Breast epithelium (tissue), 4 donors: ENCODE measurements at regions not wholly inside any gene's neighbourhood (a gene's known extent, or its start where the extent isn't known, plus 50 kb on each side); places are given as distances from the start of the nearest gene placed in this dataset.

Experiments used
- DNase-seq, 2 donors: peaks; one replicate each; pipeline ENCODE4 v3.0.0-alpha.2; 2019; ENCODE audit warnings: low spot score in 2 of 2
- H3K27ac ChIP-seq, 2 donors: fragments of 200-600 bp; sonication (generic) in 1 of 2; one replicate each; pipeline ENCODE4 v1.5.1; 2016 to 2019; ENCODE audit warnings: mild to moderate bottlenecking in 1 of 2
- H3K27me3 ChIP-seq, 2 donors: fragments of 200-600 bp; sonication (generic) in 1 of 2; one replicate each; pipeline versions ENCODE4 v1.5.1 to v1.6.0; 2017 to 2019; ENCODE audit warnings: control low read depth in 1 of 2, mild to moderate bottlenecking in 1 of 2
- H3K36me3 ChIP-seq: fragments of 200-600 bp; one replicate; pipeline ENCODE4 v1.5.1; 2019
- H3K4me1 ChIP-seq, 2 donors: fragments of 200-600 bp; sonication (generic); one replicate each; pipeline ENCODE4 v1.5.1; 2016 to 2019; ENCODE audit warnings: control low read depth in 1 of 2
- H3K4me3 ChIP-seq, 3 donors: fragments of 200-600 bp; sonication (generic); 1 replicate in 2 of 3; 2 replicates in 1 of 3; pipeline ENCODE4 v1.5.1; 2016 to 2019; ENCODE audit warnings: mild to moderate bottlenecking in 3 of 3, moderate library complexity in 2 of 3
- H3K9me3 ChIP-seq, 2 donors: fragments of 200-600 bp; sonication (generic) in 1 of 2; one replicate each; pipeline ENCODE4 v1.5.1; 2016 to 2019; ENCODE audit warnings: control low read depth in 1 of 2
- POLR2A ChIP-seq: fragments of 450-650 bp; IDR thresholded peaks from one replicate; pipeline ENCODE4 v1.6.1; 2016; ENCODE audit warnings: antibody characterized with exemption, mild to moderate bottlenecking, moderate library complexity
- POLR2AphosphoS5 ChIP-seq, 3 donors: sonication (generic); formaldehyde crosslinking; IDR thresholded peaks; one replicate each; pipeline ENCODE4 v1.6.1; 2017; ENCODE audit warnings: antibody characterized with exemption in 3 of 3
- intact Hi-C: fragments of 100-400 bp; cut with DNase I; formaldehyde crosslinking; loops from one replicate; pipeline ENCODE4 v1.15.1; 2023; ENCODE audit warnings: low total_unique reads
- TF ChIP-seq, protein P1 (sequence below), 3 donors: fragments of 450-650 bp; IDR thresholded peaks; one replicate each; pipeline ENCODE4 v1.5.1; 2016 to 2017; ENCODE audit warnings: antibody characterized with exemption in 3 of 3, mild to moderate bottlenecking in 3 of 3, moderate library complexity in 3 of 3

DNA sequence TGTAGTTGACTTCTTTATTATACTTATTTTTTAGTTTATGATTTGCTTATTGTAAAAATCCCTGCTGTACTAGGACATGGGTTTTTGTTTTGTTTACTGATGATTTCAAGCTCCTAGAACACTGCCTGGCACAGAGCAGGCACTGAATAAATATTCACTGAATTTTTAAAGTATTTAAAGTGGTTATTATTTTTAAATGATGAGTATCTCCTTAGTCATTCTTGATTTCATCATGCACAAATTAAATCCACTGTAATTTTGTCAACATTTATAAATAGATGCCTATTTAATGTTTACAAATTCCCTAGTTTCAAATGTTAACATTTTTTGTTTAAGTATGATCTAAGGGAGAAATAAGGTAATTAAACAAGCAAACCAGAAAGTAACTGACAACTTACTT lies 367.9 kb upstream of the SLIT2 start:
- intact Hi-C loops = loop anchor here (10.0 kb wide), 1 partner anchor 511 kb away; no protein-coding TSS in a partner anchor

DNA sequence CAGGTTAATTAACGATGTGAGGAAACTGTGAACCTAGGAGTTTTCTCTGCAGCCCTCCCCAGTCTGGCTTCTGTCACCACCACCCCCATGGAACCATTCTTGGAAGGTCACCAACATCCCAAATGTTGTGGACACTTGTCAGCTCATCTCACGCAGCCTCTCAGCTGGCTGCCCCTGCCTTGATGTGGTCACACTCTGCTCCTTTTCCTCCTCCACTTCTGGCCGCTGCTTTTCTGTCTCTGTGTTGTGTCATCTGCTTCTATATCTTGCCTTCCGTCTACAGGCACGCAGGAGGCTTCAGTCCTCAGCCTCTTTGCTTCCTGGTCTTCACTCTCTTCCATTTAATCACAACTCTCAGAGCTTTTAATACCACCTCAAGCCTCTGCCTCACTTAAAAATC lies 371.5 kb upstream of the SLIT2 start:
- H3K27me3 ChIP-seq = no peaks in the 10 kb centered on the region
- H3K36me3 ChIP-seq = no peaks in the 10 kb centered on the region
- intact Hi-C loops = loop anchor here (10.0 kb wide), 1 partner anchor 515 kb away; no protein-coding TSS in a partner anchor
- H3K27ac ChIP-seq = no peak overlapping the region
- TF ChIP-seq, protein P1, sequence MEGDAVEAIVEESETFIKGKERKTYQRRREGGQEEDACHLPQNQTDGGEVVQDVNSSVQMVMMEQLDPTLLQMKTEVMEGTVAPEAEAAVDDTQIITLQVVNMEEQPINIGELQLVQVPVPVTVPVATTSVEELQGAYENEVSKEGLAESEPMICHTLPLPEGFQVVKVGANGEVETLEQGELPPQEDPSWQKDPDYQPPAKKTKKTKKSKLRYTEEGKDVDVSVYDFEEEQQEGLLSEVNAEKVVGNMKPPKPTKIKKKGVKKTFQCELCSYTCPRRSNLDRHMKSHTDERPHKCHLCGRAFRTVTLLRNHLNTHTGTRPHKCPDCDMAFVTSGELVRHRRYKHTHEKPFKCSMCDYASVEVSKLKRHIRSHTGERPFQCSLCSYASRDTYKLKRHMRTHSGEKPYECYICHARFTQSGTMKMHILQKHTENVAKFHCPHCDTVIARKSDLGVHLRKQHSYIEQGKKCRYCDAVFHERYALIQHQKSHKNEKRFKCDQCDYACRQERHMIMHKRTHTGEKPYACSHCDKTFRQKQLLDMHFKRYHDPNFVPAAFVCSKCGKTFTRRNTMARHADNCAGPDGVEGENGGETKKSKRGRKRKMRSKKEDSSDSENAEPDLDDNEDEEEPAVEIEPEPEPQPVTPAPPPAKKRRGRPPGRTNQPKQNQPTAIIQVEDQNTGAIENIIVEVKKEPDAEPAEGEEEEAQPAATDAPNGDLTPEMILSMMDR (IDR thresholded peaks at IDR 0.05) = no peak
- TF ChIP-seq POLR2A (no peak), POLR2AphosphoS5 (IDR thresholded peaks at IDR 0.05) (no peak)
- H3K9me3 ChIP-seq = no peaks in the 10 kb centered on the region
- no peak overlapping the region for H3K4me3 ChIP-seq
- H3K4me1 ChIP-seq = no peaks in the 10 kb centered on the region
- no peak for DNase-seq

More for the DNA sequence above, 367.9 kb upstream of the SLIT2 start:
- DNase-seq = no peak
- TF ChIP-seq, protein P1 (IDR thresholded peaks at IDR 0.05) = no peak
- TF ChIP-seq POLR2A = no peak
- TF ChIP-seq POLR2AphosphoS5 (IDR thresholded peaks at IDR 0.05) = no peak
- Histone ChIP-seq H3K36me3 (no peaks in the 10 kb centered on the region), H3K27me3 (no peaks in the 10 kb centered on the region), H3K27ac (no peak overlapping the region), H3K4me1 (no peaks in the 10 kb centered on the region), H3K4me3 (no peak overlapping the region), H3K9me3 (no peaks in the 10 kb centered on the region)

DNA sequence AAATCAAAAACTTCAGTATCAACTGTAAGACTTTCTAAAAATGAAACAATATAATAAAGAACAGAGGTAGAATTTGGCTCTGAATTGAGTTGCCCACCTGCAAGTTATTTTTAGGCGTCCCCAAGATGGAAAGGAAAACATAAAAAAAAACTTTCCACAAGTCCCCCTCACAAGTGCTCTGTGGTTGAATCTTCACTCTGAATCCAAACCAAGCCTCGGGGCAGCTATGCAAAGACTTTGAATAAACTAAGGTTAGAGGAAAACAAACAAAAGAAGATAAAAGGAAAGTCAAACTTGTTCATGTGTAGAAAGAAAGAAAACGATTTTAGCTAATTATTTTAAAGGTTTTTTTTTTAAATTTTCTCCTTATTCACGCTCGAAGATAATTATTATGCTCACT lies 372.4 kb upstream of the SLIT2 start:
- no peak overlapping the region for H3K4me3 ChIP-seq
- no peak for DNase-seq
- intact Hi-C loops = no loop called here
- H3K27me3 ChIP-seq = no peaks in the 10 kb centered on the region
- no peaks in the 10 kb centered on the region for H3K9me3 ChIP-seq
- no peaks in the 10 kb centered on the region for H3K36me3 ChIP-seq
- no peaks in the 10 kb centered on the region for H3K4me1 ChIP-seq
- H3K27ac ChIP-seq = no peak overlapping the region
- TF ChIP-seq POLR2A (no peak), POLR2AphosphoS5 (IDR thresholded peaks at IDR 0.05) (no peak)
- TF ChIP-seq, protein P1 (IDR thresholded peaks at IDR 0.05) = no peak

DNA sequence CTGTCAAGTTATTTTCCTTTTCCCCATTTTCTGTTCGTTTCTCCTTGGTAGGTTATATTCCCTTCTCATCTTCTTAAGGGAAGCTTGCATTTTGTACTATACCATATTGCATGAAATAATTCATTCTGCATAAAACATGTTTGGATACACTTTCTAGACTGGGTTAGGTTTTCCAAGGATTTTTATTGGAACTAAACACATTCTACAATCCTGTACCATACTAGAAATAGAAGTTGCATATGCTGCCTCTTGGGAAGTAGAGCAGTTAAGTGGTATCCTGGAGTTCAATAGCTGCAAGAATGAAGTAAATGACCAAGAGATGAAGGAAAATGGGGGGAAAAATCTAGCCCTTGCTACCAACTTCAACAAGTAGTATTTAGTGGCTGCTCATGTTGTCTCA lies 393.7 kb upstream of the SLIT2 start:
- H3K36me3 ChIP-seq = no peaks in the 10 kb centered on the region
- no peak overlapping the region for H3K27ac ChIP-seq
- no peak overlapping the region for H3K4me3 ChIP-seq
- H3K27me3 ChIP-seq = no peaks in the 10 kb centered on the region
- H3K9me3 ChIP-seq = no peaks in the 10 kb centered on the region
- intact Hi-C loops = loop anchor here (5.0 kb wide), 1 partner anchor 286 kb away; no protein-coding TSS in a partner anchor
- TF ChIP-seq, protein P1 (IDR thresholded peaks at IDR 0.05) = no peak
- TF ChIP-seq POLR2AphosphoS5 (IDR thresholded peaks at IDR 0.05) (no peak), POLR2A (no peak)
- no peak for DNase-seq
- no peaks in the 10 kb centered on the region for H3K4me1 ChIP-seq

DNA sequence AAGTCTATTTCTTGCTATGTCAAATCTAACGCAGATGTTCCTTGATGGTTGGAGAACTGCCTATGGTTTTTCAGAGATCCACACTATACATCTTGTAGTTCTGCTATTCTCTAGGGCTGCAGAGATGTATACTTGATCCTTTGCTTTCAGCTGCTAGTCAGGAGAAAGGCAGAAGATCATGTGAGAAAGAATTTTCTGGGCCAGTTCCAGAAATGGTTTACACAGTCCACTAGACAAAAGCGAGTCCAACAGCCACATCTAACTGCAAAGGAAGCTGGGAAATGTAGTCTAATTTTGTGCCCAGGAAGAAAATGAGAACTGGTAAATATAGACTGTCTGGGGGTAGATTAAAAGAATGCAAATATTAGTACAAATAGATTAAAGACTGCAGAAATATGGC lies 394.3 kb upstream of the SLIT2 start:
- no peak for DNase-seq
- no peaks in the 10 kb centered on the region for H3K9me3 ChIP-seq
- intact Hi-C loops = loop anchor here (5.0 kb wide), 1 partner anchor 285 kb away; no protein-coding TSS in a partner anchor
- no peak overlapping the region for H3K27ac ChIP-seq
- H3K27me3 ChIP-seq = no peaks in the 10 kb centered on the region
- H3K36me3 ChIP-seq = no peaks in the 10 kb centered on the region
- no peak for TF ChIP-seq POLR2A
- no peak overlapping the region for H3K4me3 ChIP-seq
- no peaks in the 10 kb centered on the region for H3K4me1 ChIP-seq

DNA sequence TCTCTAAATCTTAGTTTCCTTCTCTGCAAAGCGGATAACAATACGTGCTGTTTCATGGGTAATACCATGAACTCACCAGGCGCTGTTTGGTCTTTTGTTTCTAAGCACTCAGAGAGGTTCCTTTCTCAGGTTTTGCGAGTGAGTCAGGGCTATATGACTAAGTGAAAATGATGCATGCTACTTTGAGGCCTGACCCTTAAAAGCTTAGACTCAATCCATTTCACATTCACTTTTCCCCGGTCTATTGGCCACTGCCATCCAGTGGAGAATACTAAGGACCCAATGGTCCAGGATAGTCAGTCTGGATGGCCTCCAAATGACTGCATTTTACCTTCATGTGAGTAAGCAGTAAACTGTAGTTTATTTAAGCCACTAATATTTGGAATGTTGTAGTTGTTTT lies 400.8 kb upstream of the SLIT2 start:
- intact Hi-C loops = no loop called here
- TF ChIP-seq POLR2A (no peak), POLR2AphosphoS5 (IDR thresholded peaks at IDR 0.05) (no peak)
- TF ChIP-seq, protein P1 (IDR thresholded peaks at IDR 0.05) = no peak

More for the DNA sequence above, 400.8 kb upstream of the SLIT2 start:
- Histone ChIP-seq H3K36me3 (no peaks in the 10 kb centered on the region), H3K27ac (no peak overlapping the region), H3K27me3 (no peaks in the 10 kb centered on the region), H3K4me1 (no peaks in the 10 kb centered on the region), H3K4me3 (no peak overlapping the region), H3K9me3 (no peaks in the 10 kb centered on the region)
- no peak for DNase-seq
